Stimulated activated naive CD8-positive, alpha-beta T cell treated with anti-CD3 and anti-CD28 coated beads, Interleukin-15, amount 100 ng/mL, for 72 hours (primary cell): ENCODE measurements at regions not wholly inside any gene's neighbourhood (a gene's known extent, or its start where the extent isn't known, plus 50 kb on each side); places are given as distances from the start of the nearest gene placed in this dataset.

Experiments
- ATAC-seq: fragments of 150-1000 bp; cut with Tn5 transposase; 2 replicates; pipeline ENCODE4 v1.10.0; 2021; ENCODE audit warnings: mild to moderate bottlenecking, moderate library complexity
- DNase-seq, 2 donors: peaks; one replicate each; pipeline ENCODE4 v3.0.0; 2021 to 2022
- H3K27ac Mint-ChIP-seq, 2 donors: one replicate each; pipeline ENCODE4 v1.8.0; 2022; ENCODE audit warnings: mild to moderate bottlenecking in 2 of 2, mixed read lengths in 2 of 2, moderate library complexity in 2 of 2
- H3K27me3 Mint-ChIP-seq: one replicate; pipeline ENCODE4 v1.8.0; 2022; ENCODE audit warnings: mixed read lengths
- H3K4me1 Mint-ChIP-seq: one replicate; pipeline ENCODE4 v1.8.0; 2022; ENCODE audit warnings: mild to moderate bottlenecking, mixed read lengths
- H3K4me3 Mint-ChIP-seq, 2 donors: one replicate each; pipeline ENCODE4 v1.8.0; 2022; ENCODE audit warnings: mild to moderate bottlenecking in 2 of 2, mixed read lengths in 2 of 2, moderate library complexity in 1 of 2
- H3K9me3 Mint-ChIP-seq, 2 donors: one replicate each; pipeline ENCODE4 v1.8.0; 2022; ENCODE audit warnings: mixed read lengths in 2 of 2

DNA sequence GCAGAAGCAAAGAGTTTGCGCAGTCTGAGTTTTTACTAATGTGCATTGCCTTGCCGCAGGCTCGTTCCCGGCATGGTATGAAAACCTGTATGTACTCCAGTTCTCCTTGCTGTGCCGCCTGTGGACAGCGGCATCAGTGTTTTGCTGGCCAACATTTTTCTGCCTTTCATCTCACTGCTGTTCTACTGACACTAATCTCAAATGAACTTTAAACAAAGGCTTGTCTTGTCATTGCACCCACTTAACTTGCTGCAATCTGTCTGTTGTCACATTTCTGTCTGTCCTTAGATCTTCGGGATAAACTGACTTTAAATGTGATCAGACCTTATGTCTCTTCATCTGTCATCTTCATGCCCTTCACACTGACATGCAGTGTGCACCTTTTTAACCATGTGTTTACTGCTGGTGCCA lies 71.7 kb upstream of the ZNRF2 start:
- Mint-ChIP-seq H3K27ac (no peak overlapping the region), H3K4me3 (no peak overlapping the region), H3K27me3 (peaks cover 22% of the 10 kb centered on the region), H3K9me3 (no peaks in the 10 kb centered on the region), H3K4me1 (no peaks in the 10 kb centered on the region)
- DNase-seq = no peak
- no peak for ATAC-seq

DNA sequence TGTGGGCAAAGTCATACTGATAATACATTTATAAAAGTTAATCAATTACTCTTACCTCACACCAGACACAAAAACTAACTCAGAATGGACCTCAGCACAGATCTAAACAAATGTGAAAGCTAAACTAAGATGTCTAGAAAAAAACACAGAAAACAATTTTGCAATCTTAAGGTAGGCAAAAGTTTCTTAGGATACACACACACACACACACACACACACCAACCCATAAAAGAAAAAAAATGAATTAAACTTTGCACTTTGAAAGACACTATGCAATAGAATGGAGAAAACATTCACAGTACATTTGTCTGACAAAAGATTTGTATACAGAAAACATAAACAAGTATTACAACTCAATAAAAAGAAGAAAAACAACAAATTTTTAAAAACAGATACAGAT lies 70.8 kb upstream of the ZNRF2 start:
- H3K9me3 Mint-ChIP-seq = no peaks in the 10 kb centered on the region
- ATAC-seq (no peak), DNase-seq (no peak)
- no peak overlapping the region for H3K4me3 Mint-ChIP-seq
- H3K4me1 Mint-ChIP-seq = no peaks in the 10 kb centered on the region
- H3K27ac Mint-ChIP-seq = no peak overlapping the region
- H3K27me3 Mint-ChIP-seq = peaks cover 22% of the 10 kb centered on the region

DNA sequence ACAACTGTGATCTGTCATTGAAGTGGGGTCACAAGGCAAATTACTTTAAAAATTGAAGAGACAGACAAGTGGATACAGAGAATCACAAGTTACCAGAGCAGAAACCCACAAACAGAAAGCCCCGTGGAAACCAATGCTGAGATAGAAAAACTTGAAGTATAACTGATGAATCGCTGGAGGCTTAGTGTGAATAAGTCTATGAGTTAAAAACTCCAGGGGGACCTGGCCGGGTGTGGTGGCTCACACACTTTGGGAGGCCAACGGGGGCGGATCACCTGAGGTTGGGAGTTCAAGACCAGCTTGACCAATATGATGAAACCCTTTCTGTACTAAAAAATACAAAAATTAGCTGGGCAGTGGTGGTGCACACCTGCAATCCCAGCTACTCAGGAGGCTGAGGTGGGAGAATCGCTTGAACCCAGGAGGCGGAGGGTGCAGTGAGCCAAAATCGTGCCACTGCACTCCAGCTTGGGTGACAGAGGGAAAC lies 69.7 kb upstream of the ZNRF2 start:
- Mint-ChIP-seq H3K27me3 (peaks cover 21% of the 10 kb centered on the region), H3K4me3 (no peak overlapping the region), H3K9me3 (peaks cover 3 to 8% of the 10 kb centered on the region in 2 donors), H3K4me1 (no peaks in the 10 kb centered on the region), H3K27ac (no peak overlapping the region)
- ATAC-seq (no peak), DNase-seq (no peak)

DNA sequence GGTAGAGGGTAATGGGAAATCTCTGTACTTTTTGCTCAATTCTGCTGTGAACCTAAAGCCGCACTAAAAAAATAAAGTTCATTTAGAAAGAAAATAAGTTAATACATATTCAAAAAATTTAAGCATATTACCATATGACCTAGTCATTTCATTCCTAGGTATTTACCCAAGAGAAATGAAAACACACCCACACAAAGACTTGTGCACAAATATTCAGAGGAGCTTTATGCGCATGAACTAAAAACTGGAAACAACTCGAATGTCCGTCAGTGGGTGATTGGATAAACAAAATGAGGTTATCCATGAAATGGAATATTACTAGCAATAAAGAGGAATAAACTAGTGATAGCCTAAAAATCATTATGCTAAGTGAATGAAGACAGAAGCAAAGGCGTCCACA lies 62.6 kb upstream of the ZNRF2 start:
- H3K4me1 Mint-ChIP-seq = peaks cover 8% of the 10 kb centered on the region
- H3K4me3 Mint-ChIP-seq = no peak overlapping the region
- peaks cover 10 to 12% of the 10 kb centered on the region in 2 donors for H3K9me3 Mint-ChIP-seq
- DNase-seq (no peak), ATAC-seq (no peak)
- H3K27me3 Mint-ChIP-seq = peaks cover under 1% of the 10 kb centered on the region
- H3K27ac Mint-ChIP-seq = no peak overlapping the region

DNA sequence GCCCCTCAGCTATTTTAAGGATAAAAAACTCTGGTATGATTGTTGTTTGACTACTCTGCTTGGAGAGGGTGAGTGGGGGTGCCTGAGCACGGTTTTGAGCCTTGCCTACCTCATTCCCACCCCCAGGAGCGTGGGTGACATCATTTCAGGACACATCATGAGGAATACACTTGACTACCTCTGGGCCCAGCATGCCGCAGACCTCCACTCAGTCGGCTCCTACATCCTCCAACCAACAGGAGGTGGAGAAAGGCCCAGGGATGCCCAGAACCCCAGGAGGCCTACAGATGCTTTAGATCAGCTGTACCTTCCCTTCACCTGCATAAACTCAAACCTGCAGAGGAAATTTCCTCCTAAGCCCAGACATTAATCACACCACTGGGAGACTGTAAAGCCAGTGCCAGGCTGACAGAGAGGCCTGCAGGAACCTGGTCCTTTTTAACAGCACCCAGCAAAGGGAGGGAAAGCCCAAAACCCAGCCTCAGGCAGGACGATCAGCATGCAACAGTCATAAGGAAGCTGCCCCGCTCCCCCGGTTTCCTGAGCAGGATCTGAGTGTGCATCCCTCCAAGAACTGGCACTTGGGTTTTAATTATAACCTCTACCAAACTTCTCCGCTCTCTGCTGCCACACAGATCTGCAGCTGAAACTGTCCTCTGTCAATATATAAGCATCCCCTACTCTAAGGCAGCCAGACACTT lies 61.7 kb upstream of the ZNRF2 start:
- no peak overlapping the region for H3K27ac Mint-ChIP-seq
- H3K27me3 Mint-ChIP-seq = peaks cover 6% of the 10 kb centered on the region
- H3K4me1 Mint-ChIP-seq = peaks cover 8% of the 10 kb centered on the region
- peaks cover 10 to 12% of the 10 kb centered on the region in 2 donors for H3K9me3 Mint-ChIP-seq
- ATAC-seq (no peak), DNase-seq (no peak)
- no peak overlapping the region for H3K4me3 Mint-ChIP-seq

DNA sequence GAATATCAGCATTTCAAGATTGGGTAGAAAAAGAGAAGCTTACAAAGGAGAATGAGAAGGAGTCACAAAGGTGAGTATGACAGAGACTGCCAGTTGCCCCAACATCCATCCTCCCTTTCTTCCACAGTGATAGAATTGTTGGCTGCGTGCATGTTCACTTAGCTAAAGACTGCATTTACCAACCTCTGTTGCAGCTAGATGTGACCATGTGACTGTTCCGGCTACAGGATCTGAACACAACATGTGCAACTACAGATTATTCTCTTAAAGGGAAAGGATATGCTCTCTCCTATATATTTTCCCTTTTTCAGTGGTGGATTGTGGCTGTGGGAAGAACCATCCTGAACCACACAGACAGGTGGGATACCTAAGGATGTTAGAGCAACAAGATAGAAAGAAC lies 60.5 kb upstream of the ZNRF2 start:
- ATAC-seq = no peak
- Mint-ChIP-seq H3K4me1 (peaks cover 8% of the 10 kb centered on the region), H3K27me3 (peaks cover 6% of the 10 kb centered on the region), H3K4me3 (no peak overlapping the region), H3K9me3 (peaks cover 10 to 12% of the 10 kb centered on the region in 2 donors), H3K27ac (no peak overlapping the region)
- DNase-seq = no peak

DNA sequence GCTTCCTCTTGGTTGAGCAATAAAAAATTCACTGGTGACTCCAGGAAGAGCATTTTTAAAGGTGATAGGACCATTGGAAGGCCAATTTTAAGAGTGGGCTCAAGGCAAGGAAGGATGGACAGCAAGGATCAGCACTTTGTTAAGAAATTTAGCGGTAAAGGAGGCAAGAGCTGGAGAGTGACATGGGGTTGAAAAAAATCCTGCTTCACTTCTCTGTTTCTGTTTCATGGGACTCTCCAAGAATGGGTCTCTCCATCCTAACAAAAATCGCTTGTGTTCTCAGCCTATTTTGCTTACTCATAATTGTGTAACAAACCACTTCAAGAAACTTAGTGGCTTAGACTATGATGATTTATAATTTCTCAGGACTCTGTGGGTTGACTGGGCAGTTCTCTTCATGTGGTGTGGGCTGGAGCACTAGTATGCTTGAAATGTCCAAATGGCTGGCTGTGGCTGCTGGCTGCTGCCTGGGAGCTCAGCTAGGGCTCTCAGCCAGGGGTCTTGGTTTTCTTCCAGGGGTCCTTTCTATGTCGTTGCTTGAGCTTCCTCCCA lies 59.8 kb upstream of the ZNRF2 start:
- ATAC-seq = no peak

DNA sequence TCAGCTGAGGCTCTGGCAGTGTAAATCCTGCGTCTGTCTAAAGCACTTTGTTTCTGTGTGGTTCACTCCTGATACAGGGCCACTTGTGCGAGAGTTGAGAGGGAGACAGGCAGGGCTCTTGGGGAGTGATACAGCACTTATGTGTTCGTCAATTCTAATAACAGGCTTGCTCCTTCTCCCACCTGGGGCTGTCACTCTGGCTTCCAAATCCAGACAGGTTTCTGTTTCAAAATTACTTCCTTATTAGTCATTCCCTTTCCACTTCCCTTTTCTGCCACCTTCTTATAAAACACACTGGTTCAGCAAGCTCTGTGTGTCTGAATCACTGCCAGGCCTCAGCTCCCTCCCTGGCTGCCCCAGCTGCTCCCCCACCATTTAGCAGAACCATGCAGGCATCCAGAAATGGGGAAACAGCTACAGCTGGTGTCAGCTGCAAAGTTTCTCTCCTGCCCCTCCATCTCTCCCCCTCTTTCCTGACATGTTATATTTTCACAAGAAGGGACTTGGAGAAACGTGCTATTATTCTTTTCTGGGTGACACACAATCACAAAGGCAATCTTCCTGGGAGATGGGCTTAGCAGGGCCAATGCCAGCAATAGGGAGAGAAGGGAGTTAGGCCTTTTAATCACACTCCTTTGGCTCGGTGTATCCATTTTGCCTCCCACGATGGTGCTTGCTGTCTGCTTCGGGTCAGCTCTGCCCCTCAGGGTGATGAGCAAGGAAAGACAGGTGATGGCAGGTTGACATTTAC lies 58.4 kb upstream of the ZNRF2 start:
- peaks cover 19% of the 10 kb centered on the region for H3K27me3 Mint-ChIP-seq
- no peak overlapping the region for H3K4me3 Mint-ChIP-seq
- DNase-seq = no peak
- H3K4me1 Mint-ChIP-seq = peaks cover 8% of the 10 kb centered on the region
- H3K9me3 Mint-ChIP-seq = no peaks in the 10 kb centered on the region
- H3K27ac Mint-ChIP-seq = no peak overlapping the region
- ATAC-seq = peak; percentile 42

More for the DNA sequence above, 59.8 kb upstream of the ZNRF2 start:
- peaks cover 5 to 9% of the 10 kb centered on the region in 2 donors for H3K9me3 Mint-ChIP-seq
- DNase-seq = no peak
- no peak overlapping the region for H3K27ac Mint-ChIP-seq
- H3K4me3 Mint-ChIP-seq = no peak overlapping the region
- peaks cover 8% of the 10 kb centered on the region for H3K4me1 Mint-ChIP-seq
- peaks cover 6% of the 10 kb centered on the region for H3K27me3 Mint-ChIP-seq

DNA sequence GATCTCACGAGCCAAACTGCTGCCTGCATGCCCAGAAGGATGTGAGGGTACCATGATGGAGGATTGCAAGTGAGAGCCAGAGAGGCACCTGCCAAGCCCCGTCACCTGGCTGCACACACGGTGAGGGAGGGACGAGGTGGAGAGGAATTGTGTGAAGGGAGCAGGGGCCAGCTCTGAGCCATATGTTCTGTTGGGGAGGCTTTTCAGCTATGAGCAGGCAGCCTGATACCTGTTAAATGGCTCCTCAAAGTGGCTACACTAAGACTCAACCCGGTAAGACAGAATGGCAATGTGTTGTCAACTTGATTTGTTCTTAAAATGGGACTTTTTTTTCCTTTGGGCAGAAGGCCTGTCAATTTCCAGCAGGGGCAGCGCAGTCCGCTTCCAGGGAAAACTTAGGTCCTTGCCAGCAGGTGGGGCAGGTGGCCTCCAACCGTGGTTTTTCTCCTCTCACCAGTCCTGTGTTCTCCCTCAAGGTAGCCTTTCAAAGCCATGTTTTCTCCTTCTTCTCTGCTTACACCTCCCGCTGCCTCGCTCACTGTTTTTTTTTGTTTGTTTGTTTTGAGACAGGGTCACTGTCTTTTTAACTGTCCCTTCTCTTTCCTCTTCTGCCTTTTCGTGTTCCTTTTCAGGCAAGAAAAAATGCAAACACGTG lies 57.7 kb upstream of the ZNRF2 start:
- H3K27ac Mint-ChIP-seq = no peak overlapping the region
- no peaks in the 10 kb centered on the region for H3K9me3 Mint-ChIP-seq
- peaks cover 26% of the 10 kb centered on the region for H3K27me3 Mint-ChIP-seq
- peaks cover 8% of the 10 kb centered on the region for H3K4me1 Mint-ChIP-seq
- ATAC-seq = no peak
- H3K4me3 Mint-ChIP-seq = no peak overlapping the region
- no peak for DNase-seq

DNA sequence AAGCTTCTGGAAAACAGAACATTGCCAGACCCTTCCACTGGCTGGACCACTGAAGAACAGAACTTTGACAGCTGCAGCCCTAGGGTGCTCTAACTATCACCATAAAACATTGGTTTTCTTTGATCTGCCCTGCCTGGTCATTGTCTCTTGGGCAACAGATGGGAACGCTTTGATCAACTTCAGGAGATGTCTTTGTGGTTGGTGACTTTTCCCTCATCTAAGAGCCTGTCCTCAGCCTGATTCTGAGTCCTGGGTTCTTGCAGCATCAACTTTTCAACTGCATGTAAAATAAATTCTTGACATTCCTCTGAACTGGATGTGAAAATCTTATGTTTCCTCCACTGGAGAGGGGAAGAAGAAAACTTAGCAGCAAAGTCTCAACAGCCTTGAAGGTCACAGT lies 53.1 kb upstream of the ZNRF2 start:
- peaks cover 28% of the 10 kb centered on the region for H3K27me3 Mint-ChIP-seq
- H3K4me3 Mint-ChIP-seq = no peak overlapping the region
- no peak overlapping the region for H3K27ac Mint-ChIP-seq
- H3K4me1 Mint-ChIP-seq = peaks cover under 1% of the 10 kb centered on the region
- no peak for ATAC-seq
- H3K9me3 Mint-ChIP-seq = peaks cover under 1 to 1% of the 10 kb centered on the region in 2 donors
- DNase-seq = no peak

DNA sequence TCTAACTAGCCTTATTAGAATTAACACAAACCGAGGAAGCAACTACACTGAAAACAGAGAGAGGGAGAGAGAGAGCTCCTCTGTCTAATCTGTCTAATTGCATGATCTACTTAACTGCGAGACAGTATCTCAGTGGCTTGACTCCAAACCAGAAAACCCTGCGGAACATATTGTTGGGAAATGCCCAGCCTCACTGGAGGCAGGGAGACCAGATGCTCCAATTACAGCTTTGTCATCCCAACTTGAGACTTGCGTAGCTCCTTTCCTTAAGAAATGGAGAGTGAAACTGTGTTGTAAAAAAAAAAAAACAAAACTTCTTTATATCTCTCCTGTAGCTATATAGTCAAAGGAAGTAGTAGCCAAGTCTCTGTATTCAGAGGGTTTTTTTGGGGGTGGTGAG lies 52.0 kb upstream of the ZNRF2 start:
- no peak overlapping the region for H3K4me3 Mint-ChIP-seq
- no peak for DNase-seq
- no peaks in the 10 kb centered on the region for H3K4me1 Mint-ChIP-seq
- no peak overlapping the region for H3K27ac Mint-ChIP-seq
- ATAC-seq = no peak
- H3K27me3 Mint-ChIP-seq = peaks cover 22% of the 10 kb centered on the region
- H3K9me3 Mint-ChIP-seq = peaks cover 5 to 7% of the 10 kb centered on the region in 2 donors
